ENCODE measurements at regions not wholly inside any gene's neighbourhood (a gene's known extent, or its start where the extent isn't known, plus 50 kb on each side); places are given as distances from the start of the nearest gene placed in this dataset.
"Not testable (repeated sequence)": the region's sequence is repeated elsewhere in the genome, so short reads cannot be mapped to it uniquely, and the experiment has no call there.

- POLR2A ChIA-PET = no interaction called here
- CTCF ChIA-PET = no interaction called here
Measured at GRCh38 chr10:2519139-2519538, 548.2 kb upstream of the PFKP start.

GRCh38 chr10:2509081-2509531, 558.2 kb upstream of the PFKP start:
- ChIA-PET POLR2A (no interaction called here), CTCF (no interaction called here)

- CTCF ChIA-PET = interaction anchor here (0.7 kb wide), 1 partner anchor 710 kb away, joined by 3 read pairs; no protein-coding TSS in a partner anchor
Measured at GRCh38 chr10:2501366-2501940, 565.9 kb upstream of the PFKP start.

GRCh38 chr10:2494399-2494798, 572.9 kb upstream of the PFKP start:
- ChIA-PET CTCF (no interaction called here), POLR2A (no interaction called here)

More at GRCh38 chr10:2501366-2501940, 565.9 kb upstream of the PFKP start:
- POLR2A ChIA-PET = not testable (repeated sequence)

- ChIA-PET POLR2A (no interaction called here), CTCF (no interaction called here)
Measured at GRCh38 chr10:2488446-2489005, 578.8 kb upstream of the PFKP start.

GRCh38 chr10:2487921-2488320, 579.4 kb upstream of the PFKP start:
- ChIA-PET POLR2A (no interaction called here), CTCF (no interaction called here)

- POLR2A ChIA-PET = no interaction called here
- CTCF ChIA-PET = no interaction called here
Measured at GRCh38 chr10:2478656-2479055, 588.7 kb upstream of the PFKP start.

GRCh38 chr10:2476812-2477553, 590.4 kb upstream of the PFKP start:
- ChIA-PET POLR2A (no interaction called here), CTCF (no interaction called here)

- CTCF ChIA-PET = no interaction called here
Measured at GRCh38 chr10:2476218-2476811, 591.0 kb upstream of the PFKP start.

GRCh38 chr10:2475711-2476217, 591.6 kb upstream of the PFKP start:
- CTCF ChIA-PET = no interaction called here
- POLR2A ChIA-PET = no interaction called here

More at GRCh38 chr10:2476218-2476811, 591.0 kb upstream of the PFKP start:
- POLR2A ChIA-PET = no interaction called here

- CTCF ChIA-PET = no interaction called here
Measured at GRCh38 chr10:2471811-2472210, 595.5 kb upstream of the PFKP start.

GRCh38 chr10:2469802-2470201, 597.5 kb upstream of the PFKP start:
- ChIA-PET POLR2A (no interaction called here), CTCF (no interaction called here)

More at GRCh38 chr10:2471811-2472210, 595.5 kb upstream of the PFKP start:
- POLR2A ChIA-PET = no interaction called here

- POLR2A ChIA-PET = no interaction called here
- CTCF ChIA-PET = no interaction called here
Measured at GRCh38 chr10:2464483-2464882, 602.9 kb upstream of the PFKP start.

GRCh38 chr10:2463316-2463715, 604.0 kb upstream of the PFKP start:
- POLR2A ChIA-PET = no interaction called here
- CTCF ChIA-PET = no interaction called here

- ChIA-PET CTCF (no interaction called here), POLR2A (no interaction called here)
Measured at GRCh38 chr10:2462581-2462980, 604.8 kb upstream of the PFKP start.

GRCh38 chr10:2460812-2461211, 606.5 kb upstream of the PFKP start:
- POLR2A ChIA-PET = no interaction called here
- CTCF ChIA-PET = no interaction called here

GRCh38 chr10:2459713-2460112, 607.6 kb upstream of the PFKP start:
- POLR2A ChIA-PET = no interaction called here
- CTCF ChIA-PET = no interaction called here

- CTCF ChIA-PET = no interaction called here
- POLR2A ChIA-PET = no interaction called here
Measured at GRCh38 chr10:2456834-2457233, 610.5 kb upstream of the PFKP start.

GRCh38 chr10:2445370-2445769, 622.0 kb upstream of the PFKP start:
- POLR2A ChIA-PET = no interaction called here
- CTCF ChIA-PET = no interaction called here

- ChIA-PET CTCF (no interaction called here), POLR2A (no interaction called here)
Measured at GRCh38 chr10:2439983-2440382, 627.4 kb upstream of the PFKP start.

GRCh38 chr10:2439000-2439399, 628.3 kb upstream of the PFKP start:
- POLR2A ChIA-PET = no interaction called here
- CTCF ChIA-PET = no interaction called here
